Bone marrow (tissue), 2 donors: ENCODE measurements at regions not wholly inside any gene's neighbourhood (a gene's known extent, or its start where the extent isn't known, plus 50 kb on each side); places are given as distances from the start of the nearest gene placed in this dataset.

Experiments used
- DNase-seq, 2 donors: peaks; one replicate each; lab custom pipeline; 2025; lab: John Stamatoyannopoulos, UW

DNA sequence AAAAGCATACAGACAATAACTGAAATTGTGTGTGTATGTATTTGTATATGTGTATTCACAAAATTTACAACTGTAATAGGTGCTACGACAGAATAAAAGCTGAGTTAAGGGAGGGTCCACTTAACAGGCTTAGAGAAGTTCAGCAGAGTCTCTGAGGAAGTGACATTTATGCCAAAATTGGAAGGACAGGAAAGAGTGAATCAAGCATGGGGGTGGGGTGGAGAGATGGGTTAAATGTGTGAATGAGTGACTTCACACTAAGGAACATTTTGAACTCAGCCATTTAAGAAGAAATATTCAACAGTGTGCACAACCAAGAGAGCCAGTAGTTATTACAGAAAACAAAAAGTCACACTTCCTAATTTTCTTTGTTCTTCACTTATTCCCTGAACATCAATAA is 53.8 kb upstream of the RGS1 start:
- peak in 1 of 2 donors; percentile 86 for DNase-seq

DNA sequence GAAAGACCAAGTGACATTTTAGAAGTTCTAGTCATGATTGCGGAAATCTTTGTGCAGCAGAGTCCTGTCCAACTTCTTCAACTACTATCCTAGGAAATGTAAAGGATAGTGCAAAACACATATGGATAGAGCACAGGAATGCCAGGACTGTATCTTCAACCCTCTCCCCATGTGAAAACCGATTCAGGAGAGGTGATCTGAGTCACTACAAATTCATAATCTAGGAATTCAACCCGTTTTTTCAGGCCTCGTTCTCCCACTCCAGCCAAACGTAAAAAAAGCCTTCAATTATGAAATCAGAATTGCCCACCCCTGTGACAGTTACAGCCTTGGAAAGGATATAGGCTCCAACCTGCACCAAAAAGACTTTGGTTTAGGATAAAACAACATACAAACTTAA is 52.9 kb upstream of the RGS1 start:
- DNase-seq = no peak

DNA sequence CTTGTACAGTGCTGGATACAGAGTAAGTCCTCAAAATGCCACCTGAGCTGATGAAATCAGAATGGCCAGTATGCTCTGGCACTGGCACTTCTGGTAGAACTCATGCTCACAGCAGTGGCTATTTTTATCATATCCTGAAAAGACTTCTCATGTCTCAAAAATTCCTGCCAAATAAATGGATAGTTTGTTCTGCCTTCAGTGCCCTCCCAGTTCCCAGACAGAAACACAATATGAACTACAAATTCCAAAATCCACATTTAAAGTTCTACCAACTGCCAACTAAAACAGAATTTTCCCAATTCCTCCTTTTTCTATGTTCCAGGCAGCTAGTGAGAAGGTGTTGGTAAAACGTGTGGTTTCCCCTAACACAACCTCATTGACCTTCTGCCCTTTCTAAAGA is 51.4 kb upstream of the RGS1 start:
- DNase-seq = no peak
